ENCODE measurements at regions not wholly inside any gene's neighbourhood (a gene's known extent, or its start where the extent isn't known, plus 50 kb on each side); places are given as distances from the start of the nearest gene placed in this dataset.
A peak's percentile ranks its signal among the peaks of the same experiment; 100 is the strongest.

- DNase-seq (peak in 2 of 4 donors; percentile 30 to 51), ATAC-seq (peak; percentile 79)
- intact Hi-C loops (cut with DNase I): loop anchor here in 1 of 2 donors (5.0 kb wide), 1 partner anchor 45 kb away; no protein-coding TSS in a partner anchor
- Histone ChIP-seq H3K4me3 (no peak overlapping the region), H3K27me3 (no peaks in the 10 kb centered on the region), H3K36me3 (no peaks in the 10 kb centered on the region), H3K9me3 (no peaks in the 10 kb centered on the region), H3K4me1 (peaks cover 0 to 7% of the 10 kb centered on the region in 2 donors), H3K27ac (no peak overlapping the region)
- peak; percentile 22 to 53 for TF ChIP-seq CTCF (IDR thresholded peaks at IDR 0.05)
These were observed 146.6 kb downstream of the SERPINI1 start for GRCh38 chr3:167882057-167882667.

- no peak for ATAC-seq
- Histone ChIP-seq H3K27me3 (no peaks in the 10 kb centered on the region), H3K36me3 (no peaks in the 10 kb centered on the region), H3K4me1 (peaks cover 0 to 16% of the 10 kb centered on the region in 2 donors), H3K27ac (no peak overlapping the region), H3K4me3 (no peak overlapping the region), H3K9me3 (no peaks in the 10 kb centered on the region)
- TF ChIP-seq CTCF (IDR thresholded peaks at IDR 0.05): no peak
- no peak for DNase-seq
- intact Hi-C loops (cut with DNase I): loop anchor here in 1 of 2 donors (5.0 kb wide), 1 partner anchor 43 kb away; no protein-coding TSS in a partner anchor
These were observed 144.7 kb downstream of the SERPINI1 start for GRCh38 chr3:167880183-167880582.

- Histone ChIP-seq H3K27ac (peak overlapping the region; percentile 10 to 23), H3K9me3 (no peaks in the 10 kb centered on the region)
- intact Hi-C loops (cut with DNase I): no loop called here
These were observed 141.2 kb downstream of the SERPINI1 start for GRCh38 chr3:167876620-167877281.

More at GRCh38 chr3:167876620-167877281, 141.2 kb downstream of the SERPINI1 start:
- Histone ChIP-seq H3K4me1 (peaks cover 0 to 10% of the 10 kb centered on the region in 2 donors), H3K4me3 (no peak overlapping the region), H3K27me3 (no peaks in the 10 kb centered on the region), H3K36me3 (no peaks in the 10 kb centered on the region)
- ATAC-seq: peak; percentile 94
- no peak for TF ChIP-seq CTCF (IDR thresholded peaks at IDR 0.05)
- DNase-seq: peak in 2 of 4 donors; percentile 17 to 29

Measured in left lung (tissue), 4 donors.